ENCODE measurements at regions not wholly inside any gene's neighbourhood (a gene's known extent, or its start where the extent isn't known, plus 50 kb on each side); places are given as distances from the start of the nearest gene placed in this dataset.

- Histone ChIP-seq H3K9ac (ENCODE audit: insufficient read length) (no peak overlapping the region), H3K9me3 (ENCODE audit: low read depth, low read length) (no peaks in the 10 kb centered on the region), H3K4me3 (no peak overlapping the region), H3K36me3 (ENCODE audit: insufficient read depth, low read length) (no peaks in the 10 kb centered on the region), H3K27ac (no peak overlapping the region)
- no peak for DNase-seq (ENCODE audit: low read depth, low spot score)
- TF ChIP-seq EZH2 (IDR thresholded peaks at IDR 0.05) = no peak
- TF ChIP-seq POLR2AphosphoS5 (IDR thresholded peaks at IDR 0.05; ENCODE audit: borderline replicate concordance, low read depth, low read length) = no peak
- no peak for TF ChIP-seq FOXP2 (optimal IDR thresholded peaks at IDR 0.05; ENCODE audit: control extremely low read depth, extremely low read length, insufficient read depth)
Measured at GRCh38 chr16:62978451-62978850, 942.2 kb upstream of the CDH8 start.

- H3K27ac ChIP-seq = no peak overlapping the region
- no peak overlapping the region for H3K9ac ChIP-seq (ENCODE audit: insufficient read length)
- DNase-seq (ENCODE audit: low read depth, low spot score) = no peak
- H3K9me3 ChIP-seq (ENCODE audit: low read depth, low read length) = no peaks in the 10 kb centered on the region
- no peaks in the 10 kb centered on the region for H3K36me3 ChIP-seq (ENCODE audit: insufficient read depth, low read length)
- no peak overlapping the region for H3K4me3 ChIP-seq
- TF ChIP-seq FOXP2 (optimal IDR thresholded peaks at IDR 0.05; ENCODE audit: control extremely low read depth, extremely low read length, insufficient read depth) = no peak
- TF ChIP-seq POLR2AphosphoS5 (IDR thresholded peaks at IDR 0.05; ENCODE audit: borderline replicate concordance, low read depth, low read length) = no peak
- TF ChIP-seq EZH2 (IDR thresholded peaks at IDR 0.05) = no peak
Measured at GRCh38 chr16:62977876-62978275, 941.6 kb upstream of the CDH8 start.

DNA sequence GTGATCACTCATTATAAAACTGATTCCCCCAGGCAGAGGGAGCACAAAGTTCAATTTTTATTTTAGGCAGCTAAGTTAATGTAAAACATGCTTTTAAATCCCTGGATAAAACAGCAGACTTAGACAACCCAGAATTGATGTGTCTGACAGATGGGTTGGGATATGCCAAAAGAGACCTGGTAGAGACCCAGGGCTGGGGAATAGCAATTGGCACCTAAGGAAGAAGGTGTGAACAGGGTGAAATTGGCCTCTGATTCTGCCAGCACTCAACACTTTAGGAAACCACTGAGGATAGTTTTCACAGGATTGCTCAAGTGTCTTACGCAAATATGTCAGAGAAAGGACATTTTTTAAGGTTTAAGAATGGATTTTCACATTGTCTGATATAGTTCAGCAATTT, 938.2 kb upstream of the CDH8 start:
- no peak for DNase-seq (ENCODE audit: low read depth, low spot score)
- Histone ChIP-seq H3K9me3 (ENCODE audit: low read depth, low read length) (no peaks in the 10 kb centered on the region), H3K27ac (no peak overlapping the region), H3K4me3 (no peak overlapping the region), H3K9ac (ENCODE audit: insufficient read length) (no peak overlapping the region), H3K36me3 (ENCODE audit: insufficient read depth, low read length) (no peaks in the 10 kb centered on the region)
- no peak for TF ChIP-seq POLR2AphosphoS5 (IDR thresholded peaks at IDR 0.05; ENCODE audit: borderline replicate concordance, low read depth, low read length)
- TF ChIP-seq EZH2 (IDR thresholded peaks at IDR 0.05) = no peak
- no peak for TF ChIP-seq FOXP2 (optimal IDR thresholded peaks at IDR 0.05; ENCODE audit: control extremely low read depth, extremely low read length, insufficient read depth)

DNA sequence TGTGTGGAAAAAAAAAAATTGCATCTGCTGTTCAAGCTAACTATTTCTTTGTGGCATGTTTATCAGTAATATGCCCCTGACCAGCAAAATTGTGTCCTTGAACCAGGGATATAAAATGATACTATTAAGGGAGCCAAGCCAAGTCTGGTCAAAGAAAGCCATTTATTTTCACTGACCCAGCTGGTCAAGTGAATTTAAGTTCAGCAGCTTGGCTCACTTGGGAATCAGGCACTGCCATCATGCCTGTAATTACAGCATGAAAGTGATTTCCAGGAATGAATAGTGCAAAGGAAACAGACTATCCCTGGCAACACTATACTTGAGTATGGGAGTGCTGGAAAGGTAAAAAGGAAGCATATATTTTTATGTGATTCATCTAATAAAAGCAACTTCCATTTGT, 934.6 kb upstream of the CDH8 start:
- H3K9me3 ChIP-seq (ENCODE audit: low read depth, low read length) = no peaks in the 10 kb centered on the region
- no peak for DNase-seq (ENCODE audit: low read depth, low spot score)
- H3K4me3 ChIP-seq = no peak overlapping the region
- H3K36me3 ChIP-seq (ENCODE audit: insufficient read depth, low read length) = no peaks in the 10 kb centered on the region
- TF ChIP-seq POLR2AphosphoS5 (IDR thresholded peaks at IDR 0.05; ENCODE audit: borderline replicate concordance, low read depth, low read length) (no peak), FOXP2 (optimal IDR thresholded peaks at IDR 0.05; ENCODE audit: control extremely low read depth, extremely low read length, insufficient read depth) (no peak), EZH2 (IDR thresholded peaks at IDR 0.05) (no peak)
- H3K9ac ChIP-seq (ENCODE audit: insufficient read length) = no peak overlapping the region
- no peak overlapping the region for H3K27ac ChIP-seq

DNA sequence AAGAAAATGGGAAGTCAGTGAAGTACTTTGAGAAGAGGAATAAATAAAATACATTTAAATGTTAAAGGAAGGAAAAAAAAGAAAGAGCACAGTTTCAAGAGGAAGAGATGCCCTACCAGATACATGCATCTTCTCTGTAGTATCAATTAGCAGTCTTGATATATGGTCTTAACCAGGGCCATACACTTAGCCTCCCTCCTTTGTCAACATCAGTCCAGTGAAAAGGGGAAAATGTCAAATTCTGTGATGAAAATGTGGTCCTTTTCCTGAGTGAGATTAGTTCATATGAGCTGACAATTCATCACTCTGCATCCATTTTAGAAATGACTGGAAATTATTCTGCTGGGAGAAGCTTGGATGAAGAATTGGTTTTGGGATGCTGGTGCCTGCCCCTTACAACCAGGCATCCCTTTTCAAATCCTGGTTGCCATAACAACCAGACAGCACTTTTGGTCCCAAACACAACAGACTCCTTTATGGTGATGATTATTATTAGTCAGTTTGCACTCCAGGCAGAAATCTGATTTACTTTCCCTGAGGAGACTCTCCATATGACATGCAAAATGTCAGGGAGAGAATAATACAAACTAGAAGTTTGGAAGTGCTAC, 933.6 kb upstream of the CDH8 start:
- Histone ChIP-seq H3K9me3 (ENCODE audit: low read depth, low read length) (no peaks in the 10 kb centered on the region), H3K36me3 (ENCODE audit: insufficient read depth, low read length) (no peaks in the 10 kb centered on the region), H3K4me3 (no peak overlapping the region), H3K27ac (no peak overlapping the region), H3K9ac (ENCODE audit: insufficient read length) (no peak overlapping the region)
- DNase-seq (ENCODE audit: low read depth, low spot score) = no peak
- no peak for TF ChIP-seq FOXP2 (optimal IDR thresholded peaks at IDR 0.05; ENCODE audit: control extremely low read depth, extremely low read length, insufficient read depth)
- TF ChIP-seq EZH2 (IDR thresholded peaks at IDR 0.05) = no peak
- TF ChIP-seq POLR2AphosphoS5 (IDR thresholded peaks at IDR 0.05; ENCODE audit: borderline replicate concordance, low read depth, low read length) = no peak

DNA sequence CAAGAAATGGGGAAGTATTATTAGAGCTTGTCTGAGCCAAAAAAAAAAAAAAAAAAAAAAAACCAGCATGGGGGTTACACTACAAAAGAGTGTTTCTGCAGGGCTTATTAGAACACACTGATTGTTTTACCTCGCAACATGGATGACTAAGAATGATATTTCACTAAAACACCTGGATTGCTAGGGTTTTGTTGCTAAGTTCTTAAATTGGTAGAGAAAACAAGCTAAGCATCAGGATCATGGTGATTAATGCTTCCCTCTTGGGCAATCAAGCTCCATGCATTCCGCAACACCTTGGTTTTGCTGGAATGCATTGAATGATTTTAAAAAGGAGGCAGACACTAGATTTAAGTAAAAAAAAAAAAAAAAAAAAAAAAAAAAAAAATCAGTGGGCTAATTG, 931.4 kb upstream of the CDH8 start:
- Histone ChIP-seq H3K27ac (no peak overlapping the region), H3K36me3 (ENCODE audit: insufficient read depth, low read length) (no peaks in the 10 kb centered on the region), H3K9me3 (ENCODE audit: low read depth, low read length) (no peaks in the 10 kb centered on the region), H3K4me3 (no peak overlapping the region), H3K9ac (ENCODE audit: insufficient read length) (no peak overlapping the region)
- DNase-seq (ENCODE audit: low read depth, low spot score) = no peak
- TF ChIP-seq EZH2 (IDR thresholded peaks at IDR 0.05) (no peak), POLR2AphosphoS5 (IDR thresholded peaks at IDR 0.05; ENCODE audit: borderline replicate concordance, low read depth, low read length) (no peak), FOXP2 (optimal IDR thresholded peaks at IDR 0.05; ENCODE audit: control extremely low read depth, extremely low read length, insufficient read depth) (no peak)

- Histone ChIP-seq H3K9ac (ENCODE audit: insufficient read length) (no peak overlapping the region), H3K36me3 (ENCODE audit: insufficient read depth, low read length) (no peaks in the 10 kb centered on the region), H3K4me3 (no peak overlapping the region), H3K27ac (no peak overlapping the region), H3K9me3 (ENCODE audit: low read depth, low read length) (no peaks in the 10 kb centered on the region)
- TF ChIP-seq EZH2 (IDR thresholded peaks at IDR 0.05) (no peak), FOXP2 (optimal IDR thresholded peaks at IDR 0.05; ENCODE audit: control extremely low read depth, extremely low read length, insufficient read depth) (no peak), POLR2AphosphoS5 (IDR thresholded peaks at IDR 0.05; ENCODE audit: borderline replicate concordance, low read depth, low read length) (no peak)
- DNase-seq (ENCODE audit: low read depth, low spot score) = no peak
Measured at GRCh38 chr16:62967163-62967562, 930.9 kb upstream of the CDH8 start.

DNA sequence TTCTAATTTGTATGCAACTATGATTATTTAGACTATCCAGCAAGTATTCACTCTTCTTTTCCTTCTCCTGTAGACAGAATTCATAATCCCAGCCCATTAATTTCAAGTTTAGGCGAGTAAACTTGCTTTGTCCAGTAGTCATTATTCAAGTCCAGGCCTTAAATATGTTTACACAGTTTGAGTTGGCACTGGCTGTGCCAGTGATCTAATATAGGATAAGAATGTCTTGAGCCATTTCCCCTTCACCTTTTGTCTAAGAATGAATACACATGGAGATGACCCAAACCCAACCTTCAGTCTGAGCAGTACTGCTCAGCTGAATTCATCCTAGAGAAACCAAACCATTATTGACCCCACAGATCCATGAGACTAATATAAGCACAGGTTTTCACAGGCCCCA, 930.4 kb upstream of the CDH8 start:
- no peak overlapping the region for H3K9ac ChIP-seq (ENCODE audit: insufficient read length)
- no peak overlapping the region for H3K4me3 ChIP-seq
- H3K9me3 ChIP-seq (ENCODE audit: low read depth, low read length) = no peaks in the 10 kb centered on the region
- TF ChIP-seq EZH2 (IDR thresholded peaks at IDR 0.05) (no peak), POLR2AphosphoS5 (IDR thresholded peaks at IDR 0.05; ENCODE audit: borderline replicate concordance, low read depth, low read length) (no peak), FOXP2 (optimal IDR thresholded peaks at IDR 0.05; ENCODE audit: control extremely low read depth, extremely low read length, insufficient read depth) (no peak)
- DNase-seq (ENCODE audit: low read depth, low spot score) = no peak
- no peaks in the 10 kb centered on the region for H3K36me3 ChIP-seq (ENCODE audit: insufficient read depth, low read length)
- no peak overlapping the region for H3K27ac ChIP-seq

DNA sequence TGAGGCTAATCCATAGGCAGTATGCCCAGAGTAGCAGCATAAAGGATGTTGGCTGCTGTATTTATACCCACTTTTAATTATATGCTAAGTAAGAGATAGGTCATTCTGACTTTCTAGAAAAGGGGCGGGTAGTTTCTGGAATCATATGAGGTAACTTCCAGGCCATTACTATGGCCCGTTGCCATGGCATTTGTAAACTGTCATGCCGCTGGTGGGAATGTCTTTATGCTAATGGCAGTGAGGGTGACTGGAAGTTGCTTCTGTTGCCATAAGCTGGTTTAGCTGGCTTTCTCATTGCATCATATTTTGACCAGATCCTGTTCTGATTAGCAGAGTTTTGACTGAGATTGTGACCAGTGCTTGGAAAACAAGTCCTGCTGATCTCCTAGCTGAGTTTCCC, 929.6 kb upstream of the CDH8 start:
- Histone ChIP-seq H3K9ac (ENCODE audit: insufficient read length) (no peak overlapping the region), H3K27ac (no peak overlapping the region), H3K4me3 (no peak overlapping the region), H3K36me3 (ENCODE audit: insufficient read depth, low read length) (no peaks in the 10 kb centered on the region), H3K9me3 (ENCODE audit: low read depth, low read length) (no peaks in the 10 kb centered on the region)
- no peak for TF ChIP-seq EZH2 (IDR thresholded peaks at IDR 0.05)
- no peak for TF ChIP-seq FOXP2 (optimal IDR thresholded peaks at IDR 0.05; ENCODE audit: control extremely low read depth, extremely low read length, insufficient read depth)
- TF ChIP-seq POLR2AphosphoS5 (IDR thresholded peaks at IDR 0.05; ENCODE audit: borderline replicate concordance, low read depth, low read length) = no peak
- DNase-seq (ENCODE audit: low read depth, low spot score) = no peak

Data from SK-N-MC (cell line).